Liver (tissue), 3 donors: ENCODE measurements at regions not wholly inside any gene's neighbourhood (a gene's known extent, or its start where the extent isn't known, plus 50 kb on each side); places are given as distances from the start of the nearest gene placed in this dataset.

ENCODE experiments used
- FOXA1 ChIP-seq: IDR thresholded peaks from 2 replicates; pipeline ENCODE4 v1.6.1; 2016; ENCODE audit warnings: antibody characterized with exemption
- JUND ChIP-seq, 2 donors: IDR thresholded peaks; 2 replicates each; pipeline ENCODE4 v1.6.1; 2016; ENCODE audit warnings: antibody characterized with exemption in 2 of 2
- RAD21 ChIP-seq, 2 donors: IDR thresholded peaks; 2 replicates each; pipeline ENCODE4 v1.6.1; 2016; ENCODE audit warnings: antibody characterized with exemption in 2 of 2, mild to moderate bottlenecking in 2 of 2
- TAF1 ChIP-seq: conservative IDR thresholded peaks from 2 replicates; pipeline ENCODE4 v1.6.1; 2016; ENCODE audit warnings: antibody characterized with exemption, mild to moderate bottlenecking
- TF ChIP-seq, protein P1 (sequence below): fragments of 150-350 bp; IDR thresholded peaks from 2 replicates; pipeline ENCODE4 v1.5.1; 2017; ENCODE audit warnings: improper control_type of control experiment, low read depth, low read length; ENCODE audit not compliant: missing input control
- TF ChIP-seq, protein P2 (sequence below): IDR thresholded peaks from 2 replicates; pipeline ENCODE4 v1.6.1; 2016; ENCODE audit warnings: antibody characterized with exemption, mild to moderate bottlenecking
- TF ChIP-seq, protein P3 (sequence below): IDR thresholded peaks from 2 replicates; pipeline ENCODE4 v1.6.1; 2016; ENCODE audit warnings: antibody characterized with exemption
- donor health status: healthy.
- donor health status: healthy.

DNA sequence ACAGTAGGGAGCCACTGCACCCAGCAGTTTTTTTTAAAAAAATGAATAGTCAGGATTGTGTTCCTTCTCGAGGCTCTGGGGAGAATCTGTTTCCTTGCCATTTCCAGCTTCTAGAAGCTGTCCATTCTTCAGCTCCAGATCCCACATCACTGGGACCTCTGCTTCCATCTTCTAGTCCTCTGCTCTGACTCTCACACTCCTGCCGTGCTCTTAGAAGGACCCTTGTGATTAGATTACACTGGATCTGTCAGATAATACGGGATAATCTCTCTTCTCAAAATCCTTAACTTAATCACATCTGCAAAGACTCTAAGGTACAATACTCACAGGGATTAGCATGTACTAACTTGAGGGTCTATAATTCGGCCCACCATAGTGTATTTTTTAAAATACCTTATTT is 158.9 kb upstream of the SP4 start:
- TF ChIP-seq, protein P1, sequence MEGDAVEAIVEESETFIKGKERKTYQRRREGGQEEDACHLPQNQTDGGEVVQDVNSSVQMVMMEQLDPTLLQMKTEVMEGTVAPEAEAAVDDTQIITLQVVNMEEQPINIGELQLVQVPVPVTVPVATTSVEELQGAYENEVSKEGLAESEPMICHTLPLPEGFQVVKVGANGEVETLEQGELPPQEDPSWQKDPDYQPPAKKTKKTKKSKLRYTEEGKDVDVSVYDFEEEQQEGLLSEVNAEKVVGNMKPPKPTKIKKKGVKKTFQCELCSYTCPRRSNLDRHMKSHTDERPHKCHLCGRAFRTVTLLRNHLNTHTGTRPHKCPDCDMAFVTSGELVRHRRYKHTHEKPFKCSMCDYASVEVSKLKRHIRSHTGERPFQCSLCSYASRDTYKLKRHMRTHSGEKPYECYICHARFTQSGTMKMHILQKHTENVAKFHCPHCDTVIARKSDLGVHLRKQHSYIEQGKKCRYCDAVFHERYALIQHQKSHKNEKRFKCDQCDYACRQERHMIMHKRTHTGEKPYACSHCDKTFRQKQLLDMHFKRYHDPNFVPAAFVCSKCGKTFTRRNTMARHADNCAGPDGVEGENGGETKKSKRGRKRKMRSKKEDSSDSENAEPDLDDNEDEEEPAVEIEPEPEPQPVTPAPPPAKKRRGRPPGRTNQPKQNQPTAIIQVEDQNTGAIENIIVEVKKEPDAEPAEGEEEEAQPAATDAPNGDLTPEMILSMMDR: no peak
- TF ChIP-seq JUND (IDR thresholded peaks at IDR 0.05): no peak
- TF ChIP-seq TAF1: no peak
- TF ChIP-seq, protein P2, sequence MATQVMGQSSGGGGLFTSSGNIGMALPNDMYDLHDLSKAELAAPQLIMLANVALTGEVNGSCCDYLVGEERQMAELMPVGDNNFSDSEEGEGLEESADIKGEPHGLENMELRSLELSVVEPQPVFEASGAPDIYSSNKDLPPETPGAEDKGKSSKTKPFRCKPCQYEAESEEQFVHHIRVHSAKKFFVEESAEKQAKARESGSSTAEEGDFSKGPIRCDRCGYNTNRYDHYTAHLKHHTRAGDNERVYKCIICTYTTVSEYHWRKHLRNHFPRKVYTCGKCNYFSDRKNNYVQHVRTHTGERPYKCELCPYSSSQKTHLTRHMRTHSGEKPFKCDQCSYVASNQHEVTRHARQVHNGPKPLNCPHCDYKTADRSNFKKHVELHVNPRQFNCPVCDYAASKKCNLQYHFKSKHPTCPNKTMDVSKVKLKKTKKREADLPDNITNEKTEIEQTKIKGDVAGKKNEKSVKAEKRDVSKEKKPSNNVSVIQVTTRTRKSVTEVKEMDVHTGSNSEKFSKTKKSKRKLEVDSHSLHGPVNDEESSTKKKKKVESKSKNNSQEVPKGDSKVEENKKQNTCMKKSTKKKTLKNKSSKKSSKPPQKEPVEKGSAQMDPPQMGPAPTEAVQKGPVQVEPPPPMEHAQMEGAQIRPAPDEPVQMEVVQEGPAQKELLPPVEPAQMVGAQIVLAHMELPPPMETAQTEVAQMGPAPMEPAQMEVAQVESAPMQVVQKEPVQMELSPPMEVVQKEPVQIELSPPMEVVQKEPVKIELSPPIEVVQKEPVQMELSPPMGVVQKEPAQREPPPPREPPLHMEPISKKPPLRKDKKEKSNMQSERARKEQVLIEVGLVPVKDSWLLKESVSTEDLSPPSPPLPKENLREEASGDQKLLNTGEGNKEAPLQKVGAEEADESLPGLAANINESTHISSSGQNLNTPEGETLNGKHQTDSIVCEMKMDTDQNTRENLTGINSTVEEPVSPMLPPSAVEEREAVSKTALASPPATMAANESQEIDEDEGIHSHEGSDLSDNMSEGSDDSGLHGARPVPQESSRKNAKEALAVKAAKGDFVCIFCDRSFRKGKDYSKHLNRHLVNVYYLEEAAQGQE: no peak
- no peak for TF ChIP-seq FOXA1
- TF ChIP-seq, protein P3, sequence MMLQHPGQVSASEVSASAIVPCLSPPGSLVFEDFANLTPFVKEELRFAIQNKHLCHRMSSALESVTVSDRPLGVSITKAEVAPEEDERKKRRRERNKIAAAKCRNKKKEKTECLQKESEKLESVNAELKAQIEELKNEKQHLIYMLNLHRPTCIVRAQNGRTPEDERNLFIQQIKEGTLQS: no peak
- no peak for TF ChIP-seq RAD21 (IDR thresholded peaks at IDR 0.05)
